NOMO-1 treated with DMSO at 0.1 percent for 48 hours (cell line): ENCODE measurements at regions not wholly inside any gene's neighbourhood (a gene's known extent, or its start where the extent isn't known, plus 50 kb on each side); places are given as distances from the start of the nearest gene placed in this dataset.
A peak's percentile ranks its signal among the peaks of the same experiment; 100 is the strongest.

Source experiments
- DNase-seq: peaks from one replicate; lab custom pipeline; 2025; ENCODE audit not compliant: unreplicated experiment; lab: John Stamatoyannopoulos, UW

GRCh38 chr6:14252271-14252850, 134.8 kb downstream of the CD83 start:
- no peak for DNase-seq

- peak; percentile 25 for DNase-seq
Measured at GRCh38 chr6:14254505-14254904, 136.9 kb downstream of the CD83 start.

GRCh38 chr6:14255916-14256315, 138.3 kb downstream of the CD83 start:
- no peak for DNase-seq

- DNase-seq = no peak
Measured at GRCh38 chr6:14258117-14258516, 140.5 kb downstream of the CD83 start.

GRCh38 chr6:14258695-14259593, 141.4 kb downstream of the CD83 start:
- no peak for DNase-seq

- no peak for DNase-seq
Measured at GRCh38 chr6:14259594-14260152, 142.1 kb downstream of the CD83 start.

- DNase-seq = no peak
Measured at GRCh38 chr6:14260839-14261238, 143.3 kb downstream of the CD83 start.

GRCh38 chr6:14263881-14264424, 146.4 kb downstream of the CD83 start:
- DNase-seq = no peak

GRCh38 chr6:14265049-14266021, 147.8 kb downstream of the CD83 start:
- DNase-seq = no peak

- no peak for DNase-seq
Measured at GRCh38 chr6:14266266-14266665, 148.7 kb downstream of the CD83 start.

GRCh38 chr6:14267885-14268660, 150.5 kb downstream of the CD83 start:
- no peak for DNase-seq

- no peak for DNase-seq
Measured at GRCh38 chr6:14269436-14269835, 151.9 kb downstream of the CD83 start.

- no peak for DNase-seq
Measured at GRCh38 chr6:14270142-14270893, 152.7 kb downstream of the CD83 start.

GRCh38 chr6:14270925-14271788, 153.6 kb downstream of the CD83 start:
- DNase-seq = no peak

GRCh38 chr6:14271789-14272736, 154.5 kb downstream of the CD83 start:
- DNase-seq = no peak

GRCh38 chr6:14272737-14273085, 155.1 kb downstream of the CD83 start:
- no peak for DNase-seq

- no peak for DNase-seq
Measured at GRCh38 chr6:14273191-14273590, 155.6 kb downstream of the CD83 start.
